ENCODE measurements at regions not wholly inside any gene's neighbourhood (a gene's known extent, or its start where the extent isn't known, plus 50 kb on each side); places are given as distances from the start of the nearest gene placed in this dataset.

- Histone ChIP-seq H2AFZ (ENCODE audit: low read depth, low read length) (no peak overlapping the region), H3K27me3 (ENCODE audit: control insufficient read depth in 2 of 2, insufficient read depth in 2 of 2, low read length in 2 of 2) (no peaks in the 10 kb centered on the region), H3K27ac (ENCODE audit: insufficient read depth, low read depth, low read length) (no peak overlapping the region), H3K4me1 (ENCODE audit: control insufficient read depth, extremely low read depth, insufficient read depth, low read length) (no peaks in the 10 kb centered on the region), H3K9me1 (replicated peaks; ENCODE audit: control insufficient read depth, extremely low read depth, insufficient read depth, low read length) (no peaks in the 10 kb centered on the region), H3K9me3 (replicated peaks; ENCODE audit: control insufficient read depth, insufficient read depth, low read length) (no peaks in the 10 kb centered on the region), H3K4me2 (ENCODE audit: insufficient read depth, low read length) (no peak overlapping the region), H4K20me1 (replicated peaks; ENCODE audit: control insufficient read depth, extremely low read depth, insufficient read depth, low read length) (no peaks in the 10 kb centered on the region), H3K36me3 (ENCODE audit: control insufficient read depth in 2 of 2, extremely low read depth in 1 of 2, insufficient read depth in 2 of 2, low read length in 2 of 2) (no peaks in the 10 kb centered on the region), H3K4me3 (replicated peaks in 1 of 3; ENCODE audit: insufficient read depth in 1 of 3, low read depth in 1 of 3, low read length in 3 of 3) (no peak overlapping the region), H3K79me2 (ENCODE audit: control insufficient read depth, insufficient read depth, low read length) (no peaks in the 10 kb centered on the region), H3K9ac (replicated peaks; ENCODE audit: extremely low read depth, insufficient read depth, low read length) (no peak overlapping the region)
- intact Hi-C loops (cut with micrococcal nuclease) = no loop called here
- BruUV-seq (replicated peaks) = no TSS peak
- TF ChIP-seq CTCF (IDR thresholded peaks at IDR 0.05; ENCODE audit: extremely low read depth in 1 of 2, insufficient read depth in 1 of 2, low read depth in 1 of 2, low read length in 2 of 2) (no peak), EZH2 (IDR thresholded peaks at IDR 0.05; ENCODE audit: borderline replicate concordance, low read depth, low read length, severe bottlenecking) (no peak), GATA2 (IDR thresholded peaks at IDR 0.05; ENCODE audit: insufficient read depth, insufficient read length, low read depth, low read length) (no peak), JUN (IDR thresholded peaks at IDR 0.05; ENCODE audit: borderline replicate concordance, insufficient read depth, insufficient read length, low read depth) (no peak), FOS (IDR thresholded peaks at IDR 0.05; ENCODE audit: borderline replicate concordance, insufficient read depth, low read length) (no peak), MYC (IDR thresholded peaks at IDR 0.05; ENCODE audit: low read depth, low read length) (no peak), MAX (IDR thresholded peaks at IDR 0.05; ENCODE audit: insufficient read depth, insufficient read length) (no peak), POLR2AphosphoS5 (IDR thresholded peaks at IDR 0.05; ENCODE audit: insufficient read depth, low read depth, low read length) (no peak), POLR2A (IDR thresholded peaks at IDR 0.05; ENCODE audit: low read depth, low read length) (no peak)
- CTCF ChIA-PET = no interaction called here
- DNase-seq (ENCODE audit: low read depth, low spot score) (no peak), FAIRE-seq (no peak)
- POLR2A ChIA-PET = no interaction called here
- dilution Hi-C loops (cut with MboI; ENCODE audit: extremely low pct_ligation_motif_present, low sequenced_read_pairs) = no loop called here
Measured at GRCh38 chr5:125381290-125381689, 634.9 kb upstream of the ZNF608 start.

Measured in endothelial cell of umbilical vein (primary cell).